HepG2 (cell line): ENCODE measurements at regions not wholly inside any gene's neighbourhood (a gene's known extent, or its start where the extent isn't known, plus 50 kb on each side); places are given as distances from the start of the nearest gene placed in this dataset.

Experiments used
- ATF7 ChIP-seq, 2 experiments: fragments of 450-650 bp in 1 of 2; sonication (generic) in 1 of 2; formaldehyde crosslinking in 1 of 2; IDR thresholded peaks; 2 replicates each; pipeline versions ENCODE4 v1.4.0 to v1.6.1; 2016 to 2020; ENCODE audit warnings: antibody characterized with exemption in 1 of 2, mild to moderate bottlenecking in 1 of 2, missing genetic modification reagents in 1 of 2
- BCL6 ChIP-seq: IDR thresholded peaks from 2 replicates; pipeline ENCODE4 v1.6.1; 2016; ENCODE audit warnings: missing genetic modification reagents, missing compliant biosample characterization
- CREB1 ChIP-seq, 2 experiments: fragments of 450-650 bp in 1 of 2; IDR thresholded peaks; 2 replicates each; pipeline ENCODE4 v1.6.1; 2016 to 2017; ENCODE audit warnings: control low read depth in 1 of 2, mild to moderate bottlenecking in 1 of 2, missing compliant biosample characterization in 1 of 2, missing genetic modification characterization in 1 of 2
- ELF4 ChIP-seq: sonication (generic); formaldehyde crosslinking; IDR thresholded peaks from 2 replicates; pipeline ENCODE4 v1.5.0; 2020; ENCODE audit warnings: missing genetic modification reagents, mild to moderate bottlenecking, moderate library complexity, borderline replicate concordance
- ISX ChIP-seq: sonication (generic); formaldehyde crosslinking; conservative IDR thresholded peaks from 2 replicates; pipeline ENCODE4 v1.5.0; 2020; ENCODE audit warnings: missing genetic modification reagents
- MYC ChIP-seq: sonication (generic); formaldehyde crosslinking; IDR thresholded peaks from 2 replicates; pipeline ENCODE4 v1.9.0; 2021; ENCODE audit warnings: missing genetic modification reagents, borderline replicate concordance
- NR3C1 ChIP-seq: sonication (generic); formaldehyde crosslinking; IDR thresholded peaks from 2 replicates; pipeline ENCODE4 v1.4.0; 2020; ENCODE audit warnings: missing genetic modification reagents
- POLR2A ChIP-seq, 2 experiments: IDR thresholded peaks; 2 replicates each; pipeline ENCODE4 v1.6.1; 2011; ENCODE audit warnings: low read depth in 2 of 2, low read length in 2 of 2, mild to moderate bottlenecking in 1 of 2, moderate library complexity in 1 of 2; ENCODE audit not compliant: insufficient read depth in 1 of 2
- TEAD2 ChIP-seq: sonication (generic); formaldehyde crosslinking; IDR thresholded peaks from 2 replicates; pipeline ENCODE4 v1.9.0; 2021; ENCODE audit warnings: missing genetic modification reagents
- ZFP36L1 ChIP-seq: sonication (generic); formaldehyde crosslinking; IDR thresholded peaks from 2 replicates; pipeline ENCODE4 v1.8.0; 2022; ENCODE audit warnings: mild to moderate bottlenecking, missing genetic modification reagents, moderate library complexity
- TF ChIP-seq, protein P1 (sequence below): IDR thresholded peaks from 2 replicates; pipeline ENCODE4 v1.6.1; 2012; ENCODE audit warnings: inconsistent platforms
- TF ChIP-seq, protein P2 (sequence below): sonication (generic); formaldehyde crosslinking; IDR thresholded peaks from 2 replicates; pipeline ENCODE4 v1.5.0; 2020; ENCODE audit warnings: mild to moderate bottlenecking, missing genetic modification reagents, moderate library complexity
- TF ChIP-seq, protein P3 (sequence below): IDR thresholded peaks from 2 replicates; pipeline ENCODE4 v1.6.1; 2016; ENCODE audit warnings: missing genetic modification reagents, missing compliant biosample characterization
- TF ChIP-seq, protein P4 (sequence below): IDR thresholded peaks from 2 replicates; pipeline ENCODE4 v1.6.1; 2016; ENCODE audit warnings: low read depth, borderline replicate concordance

DNA sequence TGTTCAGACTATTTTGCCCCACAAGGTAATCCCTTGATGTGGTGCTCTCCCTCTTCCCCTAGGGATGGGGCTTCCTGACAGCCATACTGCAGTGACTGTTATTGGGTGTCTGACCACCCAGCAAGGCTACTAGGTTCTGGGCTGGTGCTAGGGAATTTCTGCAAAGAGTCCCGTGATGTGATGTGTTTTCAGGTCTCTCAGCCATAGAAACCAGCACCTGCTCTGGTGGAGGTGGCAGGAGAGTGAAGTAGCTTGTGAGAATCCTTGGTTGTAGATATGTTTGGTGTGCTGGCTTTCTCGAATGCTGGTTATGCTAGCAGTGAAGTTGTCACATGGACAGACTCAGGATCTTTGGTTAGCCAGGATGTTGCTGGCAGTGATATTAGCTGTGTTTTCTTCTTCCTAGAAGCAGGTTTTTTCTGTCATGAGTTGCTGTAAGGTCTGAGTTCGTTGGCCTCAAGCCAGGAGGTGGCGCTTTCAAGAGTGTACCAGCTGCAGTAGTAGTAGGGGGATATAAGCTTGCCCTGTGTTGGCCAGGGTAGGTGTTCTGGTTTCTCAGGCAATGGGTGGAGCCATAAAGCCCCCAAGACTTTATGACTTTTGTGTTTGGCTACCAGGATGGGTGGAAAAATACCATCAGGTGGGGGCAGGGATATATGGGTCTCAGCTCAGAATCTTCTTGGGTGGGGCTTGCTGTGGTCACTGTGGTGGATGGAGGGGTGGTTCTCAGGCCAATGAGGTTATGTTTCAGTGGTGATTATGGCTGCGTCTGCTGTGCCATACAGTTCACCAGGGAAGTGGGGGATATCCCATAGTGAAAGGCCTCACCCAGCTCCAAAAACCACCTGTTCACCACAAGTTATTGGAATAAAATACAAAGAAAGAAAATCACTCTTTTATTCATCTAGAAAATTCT lies 1112.3 kb downstream of the KCNT2 start:
- TF ChIP-seq POLR2A (IDR thresholded peaks at IDR 0.05; ENCODE audit: insufficient read depth in 1 of 2, low read depth in 2 of 2, low read length in 2 of 2), result no peak
- no peak for TF ChIP-seq ISX (CRISPR knock-in tag)
- TF ChIP-seq CREB1 (IDR thresholded peaks at IDR 0.05), result no peak
- no peak for TF ChIP-seq CREB1 (CRISPR knock-in tag; IDR thresholded peaks at IDR 0.05)
- no peak for TF ChIP-seq ATF7 (IDR thresholded peaks at IDR 0.05)
- TF ChIP-seq ATF7 (CRISPR knock-in tag; IDR thresholded peaks at IDR 0.05), result no peak
- no peak for TF ChIP-seq BCL6 (CRISPR knock-in tag)
- TF ChIP-seq MYC (CRISPR knock-in tag), result no peak
- TF ChIP-seq ELF4 (CRISPR knock-in tag), result no peak
- TF ChIP-seq, protein P1, sequence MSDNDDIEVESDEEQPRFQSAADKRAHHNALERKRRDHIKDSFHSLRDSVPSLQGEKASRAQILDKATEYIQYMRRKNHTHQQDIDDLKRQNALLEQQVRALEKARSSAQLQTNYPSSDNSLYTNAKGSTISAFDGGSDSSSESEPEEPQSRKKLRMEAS, result no peak
- TF ChIP-seq NR3C1 (CRISPR knock-in tag), result no peak
- no peak for TF ChIP-seq ZFP36L1
- TF ChIP-seq, protein P2, sequence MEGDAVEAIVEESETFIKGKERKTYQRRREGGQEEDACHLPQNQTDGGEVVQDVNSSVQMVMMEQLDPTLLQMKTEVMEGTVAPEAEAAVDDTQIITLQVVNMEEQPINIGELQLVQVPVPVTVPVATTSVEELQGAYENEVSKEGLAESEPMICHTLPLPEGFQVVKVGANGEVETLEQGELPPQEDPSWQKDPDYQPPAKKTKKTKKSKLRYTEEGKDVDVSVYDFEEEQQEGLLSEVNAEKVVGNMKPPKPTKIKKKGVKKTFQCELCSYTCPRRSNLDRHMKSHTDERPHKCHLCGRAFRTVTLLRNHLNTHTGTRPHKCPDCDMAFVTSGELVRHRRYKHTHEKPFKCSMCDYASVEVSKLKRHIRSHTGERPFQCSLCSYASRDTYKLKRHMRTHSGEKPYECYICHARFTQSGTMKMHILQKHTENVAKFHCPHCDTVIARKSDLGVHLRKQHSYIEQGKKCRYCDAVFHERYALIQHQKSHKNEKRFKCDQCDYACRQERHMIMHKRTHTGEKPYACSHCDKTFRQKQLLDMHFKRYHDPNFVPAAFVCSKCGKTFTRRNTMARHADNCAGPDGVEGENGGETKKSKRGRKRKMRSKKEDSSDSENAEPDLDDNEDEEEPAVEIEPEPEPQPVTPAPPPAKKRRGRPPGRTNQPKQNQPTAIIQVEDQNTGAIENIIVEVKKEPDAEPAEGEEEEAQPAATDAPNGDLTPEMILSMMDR, result no peak
- TF ChIP-seq, protein P3, sequence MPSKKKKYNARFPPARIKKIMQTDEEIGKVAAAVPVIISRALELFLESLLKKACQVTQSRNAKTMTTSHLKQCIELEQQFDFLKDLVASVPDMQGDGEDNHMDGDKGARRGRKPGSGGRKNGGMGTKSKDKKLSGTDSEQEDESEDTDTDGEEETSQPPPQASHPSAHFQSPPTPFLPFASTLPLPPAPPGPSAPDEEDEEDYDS, result no peak
- TF ChIP-seq TEAD2 (CRISPR knock-in tag), result no peak
- TF ChIP-seq, protein P4, sequence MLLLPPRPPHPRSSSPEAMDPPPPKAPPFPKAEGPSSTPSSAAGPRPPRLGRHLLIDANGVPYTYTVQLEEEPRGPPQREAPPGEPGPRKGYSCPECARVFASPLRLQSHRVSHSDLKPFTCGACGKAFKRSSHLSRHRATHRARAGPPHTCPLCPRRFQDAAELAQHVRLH, result no peak
